NCI-H774 (cell line): ENCODE measurements at regions not wholly inside any gene's neighbourhood (a gene's known extent, or its start where the extent isn't known, plus 50 kb on each side); places are given as distances from the start of the nearest gene placed in this dataset.

ENCODE experiments used
- DNase-seq: peaks from one replicate; lab custom pipeline; 2025; lab: John Stamatoyannopoulos, UW

DNA sequence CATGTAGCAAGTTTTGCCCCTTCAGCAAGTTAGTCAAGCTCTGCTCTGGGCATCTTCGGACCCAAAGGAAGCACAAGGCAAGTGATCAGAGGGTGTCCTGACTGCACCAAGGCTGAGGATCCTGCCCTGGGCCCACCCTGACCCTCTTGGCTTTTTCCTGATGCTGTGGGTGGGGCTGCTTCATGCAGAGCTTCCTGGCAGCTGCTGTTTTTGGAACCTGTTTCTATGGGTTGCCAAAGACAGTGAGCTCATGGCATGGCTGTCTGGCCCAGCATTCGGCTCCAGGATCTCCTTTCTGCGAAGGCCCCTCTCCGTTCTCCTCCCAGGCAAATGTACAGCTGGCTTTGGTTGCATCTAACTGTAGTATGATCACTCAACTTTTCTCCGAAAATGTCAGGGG, 497.9 kb downstream of the ARHGEF28 start:
- peak; percentile 32 for DNase-seq

DNA sequence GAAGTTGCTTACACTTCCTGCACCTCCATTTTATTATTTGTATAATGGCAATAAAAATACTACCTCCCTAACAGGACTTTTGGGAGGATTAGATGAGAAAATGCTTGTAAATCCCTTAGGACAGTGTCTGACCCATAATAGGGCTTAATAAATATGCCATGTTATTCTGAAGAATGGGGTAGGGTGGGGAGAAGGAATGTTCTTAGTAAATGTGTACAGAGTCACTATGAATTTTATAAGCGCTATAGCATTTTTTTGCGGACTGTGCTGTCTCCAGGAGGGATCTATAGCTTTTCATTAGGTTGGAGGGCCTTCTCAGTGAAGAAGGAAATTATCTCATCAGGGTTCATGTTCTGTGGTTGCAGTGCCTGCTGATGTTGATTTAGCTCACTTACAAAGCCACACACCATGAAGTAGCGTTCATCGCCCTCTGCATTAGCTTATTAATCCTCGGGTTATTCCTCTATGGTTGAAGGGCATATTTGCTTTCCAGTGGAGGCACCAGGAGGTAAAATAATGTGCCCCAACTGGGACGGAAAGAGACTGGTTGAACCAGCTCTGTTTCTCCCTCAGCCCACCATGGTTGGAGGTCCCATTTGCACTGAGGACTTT, 497.1 kb downstream of the ARHGEF28 start:
- peak; percentile 79 for DNase-seq

DNA sequence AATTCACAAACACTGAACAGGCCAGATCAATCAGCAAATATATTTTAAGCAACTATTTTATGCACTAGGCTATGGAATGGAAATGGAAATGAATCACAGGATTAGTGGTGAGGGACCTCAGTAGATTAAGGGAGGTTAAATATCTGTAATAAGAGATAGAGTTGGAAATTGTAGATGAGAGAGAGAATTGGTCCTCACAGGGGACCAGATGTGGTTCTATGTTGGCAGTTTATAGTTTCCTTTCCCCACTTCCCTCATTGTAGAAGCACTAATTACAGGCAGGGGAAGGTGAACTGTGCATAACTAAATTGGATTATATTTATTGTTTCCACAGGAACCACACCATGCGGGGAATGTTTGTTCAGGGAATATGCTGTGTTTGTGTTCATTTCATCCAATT, 496.2 kb downstream of the ARHGEF28 start:
- DNase-seq: no peak

DNA sequence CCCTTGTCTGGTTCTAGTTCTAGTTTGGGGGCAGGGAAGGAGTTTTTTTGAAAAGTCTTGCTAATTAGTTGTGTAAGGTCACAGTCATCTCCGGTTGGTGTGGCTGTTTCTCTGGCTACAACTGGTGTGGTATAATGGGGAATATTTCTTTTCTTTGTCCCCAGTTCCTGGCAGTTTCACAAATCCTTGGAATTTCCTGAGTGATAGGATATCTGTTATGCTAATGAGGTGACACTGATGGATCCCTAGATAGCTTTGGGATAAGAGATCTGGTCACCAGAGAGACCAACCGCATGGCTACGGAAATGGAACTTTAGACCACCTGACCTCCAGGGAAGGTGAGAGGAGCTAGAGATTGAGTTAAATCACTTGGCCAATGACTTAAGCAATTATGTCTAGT, 494.6 kb downstream of the ARHGEF28 start:
- no peak for DNase-seq

DNA sequence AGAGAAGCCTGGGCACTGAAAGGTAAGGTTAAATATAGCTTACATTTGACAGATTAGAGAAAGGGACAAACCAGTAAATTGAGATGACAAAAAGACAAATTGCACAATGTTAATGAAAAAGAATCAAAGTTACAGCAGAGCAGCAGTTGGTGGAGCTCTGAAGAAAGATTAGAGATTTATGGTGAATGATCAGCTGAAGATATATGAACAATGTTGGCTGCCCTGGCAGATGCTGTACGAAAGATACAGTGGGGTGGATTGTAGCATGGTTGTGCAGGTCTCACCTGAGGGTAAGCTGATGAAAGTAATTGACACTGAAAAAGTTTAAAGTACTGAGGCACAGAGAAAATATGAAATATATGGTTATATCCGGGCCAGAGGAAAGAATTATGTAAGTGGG, 492.1 kb downstream of the ARHGEF28 start:
- no peak for DNase-seq

DNA sequence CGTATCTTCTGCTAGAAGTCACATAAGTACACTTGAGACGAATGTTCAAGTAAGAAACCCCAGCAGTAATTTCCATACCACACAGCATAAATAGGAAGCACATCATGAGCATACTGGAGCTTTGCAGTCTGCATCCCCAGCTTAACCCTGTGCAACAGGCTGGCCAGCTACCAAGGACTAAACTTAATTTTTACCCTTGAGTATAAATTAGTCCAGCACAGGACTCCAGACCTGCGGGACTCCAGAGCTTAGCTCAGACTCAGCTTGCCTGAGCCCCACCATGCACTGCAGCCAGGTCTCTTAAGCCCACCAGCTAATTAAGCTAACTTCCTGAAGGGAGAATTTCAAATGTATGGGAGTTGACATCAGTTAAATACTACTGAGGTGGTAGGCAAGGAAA, 491.0 kb downstream of the ARHGEF28 start:
- DNase-seq: no peak

DNA sequence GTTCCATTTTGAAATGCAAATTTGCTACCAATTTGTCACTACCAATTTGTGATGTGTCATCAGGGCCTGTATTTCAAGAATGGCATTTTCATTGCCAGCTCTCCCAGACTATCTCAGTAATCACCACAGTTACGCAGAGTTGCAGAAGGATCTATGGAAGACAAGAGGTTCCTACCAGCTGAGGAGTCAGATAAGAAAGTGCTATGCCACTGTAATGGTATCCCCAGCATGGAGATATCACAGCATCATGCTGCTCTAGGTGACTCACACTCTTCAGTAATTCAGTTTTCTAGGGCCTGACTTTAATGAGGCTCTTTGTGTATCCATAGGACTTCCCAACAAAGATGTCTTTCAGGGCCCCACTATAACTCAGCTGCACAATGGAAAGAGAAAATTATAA, 490.3 kb downstream of the ARHGEF28 start:
- DNase-seq: no peak

DNA sequence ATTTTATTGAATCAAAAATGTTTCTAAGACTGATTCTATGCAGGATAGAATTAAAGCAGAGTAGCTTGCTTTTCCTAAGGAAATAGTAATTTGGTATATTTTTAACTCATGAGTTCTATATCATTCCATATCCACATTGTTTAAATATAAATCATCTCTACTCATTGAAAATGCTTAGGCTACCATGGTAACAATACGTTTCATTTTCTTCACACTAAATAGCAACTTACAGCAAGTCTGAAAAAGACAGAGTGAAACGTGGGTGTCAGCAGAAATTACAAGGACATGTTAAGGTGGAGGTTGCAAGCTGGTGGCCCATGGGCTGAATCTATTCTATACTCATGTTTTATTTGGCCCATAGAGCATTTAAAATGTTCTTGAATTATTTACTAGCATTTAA, 487.9 kb downstream of the ARHGEF28 start:
- DNase-seq: no peak

DNA sequence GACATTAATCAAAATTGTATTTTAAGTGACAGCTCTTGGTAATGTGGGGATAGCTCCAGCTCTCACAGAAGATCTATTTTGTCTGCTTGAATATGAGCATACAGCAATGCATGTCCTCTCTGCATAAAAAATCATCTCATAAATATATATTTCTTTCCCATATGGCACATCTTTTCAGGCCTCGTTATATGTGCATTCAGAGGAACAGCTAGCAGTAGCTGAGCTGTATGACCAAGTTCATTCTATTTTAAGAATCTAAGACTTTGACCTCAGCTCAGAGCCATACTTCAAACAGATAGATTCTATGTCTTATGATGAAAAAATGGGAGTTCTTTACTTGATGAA, 487.2 kb downstream of the ARHGEF28 start:
- no peak for DNase-seq

DNA sequence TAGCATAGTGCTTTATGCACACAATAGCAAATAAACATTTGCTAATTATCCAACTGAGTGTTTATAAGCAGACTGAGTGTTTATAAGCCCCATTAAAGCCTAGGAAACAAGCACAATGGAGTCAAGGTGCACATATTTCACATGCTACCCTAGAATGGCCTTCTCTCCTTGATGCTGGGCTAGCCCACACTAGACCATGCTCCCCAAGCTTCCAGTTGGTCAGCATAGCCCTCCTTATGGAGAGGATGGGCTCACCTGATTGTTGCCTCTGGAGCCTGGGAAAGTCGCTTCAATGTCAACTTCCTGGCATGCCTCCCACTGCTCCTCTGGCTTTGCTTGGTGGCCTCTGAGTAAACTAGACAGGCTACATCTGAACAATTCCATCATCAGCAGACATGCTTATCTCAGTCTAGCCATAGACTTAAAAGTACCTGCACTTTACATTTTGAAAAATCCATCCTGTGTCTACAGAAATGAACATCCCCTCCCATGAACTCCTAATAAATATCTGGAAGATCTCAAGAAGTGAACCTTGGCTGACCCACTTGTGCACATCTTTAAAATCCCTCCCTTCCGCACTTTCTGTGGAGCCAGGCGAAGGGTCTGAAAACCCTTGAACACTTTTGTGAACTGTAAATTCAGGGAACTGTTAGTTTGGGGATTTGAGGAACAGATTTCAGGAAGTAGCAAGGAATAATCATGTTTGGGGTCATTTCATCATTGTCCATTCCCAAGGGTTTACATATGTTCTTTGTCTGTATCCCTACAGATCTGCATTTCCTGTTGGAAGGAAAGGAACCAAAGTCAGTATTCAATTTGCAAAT, 486.6 kb downstream of the ARHGEF28 start:
- DNase-seq: peak; percentile 77

DNA sequence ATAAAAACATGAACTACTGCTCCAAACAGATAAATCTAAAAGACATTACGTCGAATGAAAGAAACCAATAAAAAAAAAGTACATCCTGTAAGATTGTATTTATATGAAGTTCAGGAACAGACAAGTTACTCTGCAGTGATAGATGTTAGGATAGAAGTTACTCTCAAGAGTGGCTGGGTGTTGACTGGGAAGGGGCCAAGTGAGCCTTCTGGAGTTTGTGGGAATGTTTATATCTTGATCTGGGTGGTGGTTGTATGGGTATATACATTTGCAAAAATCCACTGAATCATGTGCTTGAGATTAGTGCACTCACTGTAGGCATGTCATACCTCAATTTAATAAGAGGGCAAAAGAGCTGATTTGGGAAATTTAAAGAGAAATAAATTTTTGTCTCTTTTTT, 485.8 kb downstream of the ARHGEF28 start:
- DNase-seq: no peak

DNA sequence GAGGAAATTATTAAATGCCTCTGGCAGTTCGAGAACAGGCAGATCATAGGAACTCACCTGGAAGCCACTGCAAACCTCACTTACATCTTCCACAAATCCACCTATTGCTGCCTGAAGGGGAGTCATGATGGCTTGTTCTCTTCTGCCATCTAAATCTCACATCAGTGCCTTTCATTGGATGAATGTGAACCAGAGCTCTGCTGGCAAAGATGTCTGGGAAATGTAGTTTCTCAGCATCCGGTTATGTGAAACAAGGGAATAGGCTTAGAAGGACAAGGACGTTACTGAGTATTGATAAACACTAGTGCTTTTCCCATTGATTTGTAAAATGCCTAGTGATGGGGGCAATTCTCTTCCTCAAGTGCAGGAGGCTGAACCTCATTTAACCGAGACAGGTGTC, 483.3 kb downstream of the ARHGEF28 start:
- DNase-seq: no peak

DNA sequence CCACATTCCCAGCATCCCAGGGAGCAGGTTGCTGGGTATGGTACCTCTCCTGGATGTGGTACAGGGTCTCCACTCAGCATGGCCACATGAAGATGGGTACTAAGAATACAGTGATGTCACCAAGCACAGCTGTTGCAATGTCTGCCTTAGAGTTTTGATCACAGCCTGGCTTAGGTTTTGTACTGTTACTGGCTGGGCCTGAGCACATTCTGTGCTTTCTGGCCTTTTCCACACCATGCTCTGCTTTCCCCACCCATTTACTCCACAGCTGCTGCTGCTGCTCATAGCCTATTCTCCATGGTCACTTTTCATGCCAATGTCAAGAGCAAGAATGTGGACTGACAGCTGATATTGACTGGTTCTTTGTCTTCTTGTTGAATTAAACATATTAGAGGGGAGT, 481.9 kb downstream of the ARHGEF28 start:
- no peak for DNase-seq

DNA sequence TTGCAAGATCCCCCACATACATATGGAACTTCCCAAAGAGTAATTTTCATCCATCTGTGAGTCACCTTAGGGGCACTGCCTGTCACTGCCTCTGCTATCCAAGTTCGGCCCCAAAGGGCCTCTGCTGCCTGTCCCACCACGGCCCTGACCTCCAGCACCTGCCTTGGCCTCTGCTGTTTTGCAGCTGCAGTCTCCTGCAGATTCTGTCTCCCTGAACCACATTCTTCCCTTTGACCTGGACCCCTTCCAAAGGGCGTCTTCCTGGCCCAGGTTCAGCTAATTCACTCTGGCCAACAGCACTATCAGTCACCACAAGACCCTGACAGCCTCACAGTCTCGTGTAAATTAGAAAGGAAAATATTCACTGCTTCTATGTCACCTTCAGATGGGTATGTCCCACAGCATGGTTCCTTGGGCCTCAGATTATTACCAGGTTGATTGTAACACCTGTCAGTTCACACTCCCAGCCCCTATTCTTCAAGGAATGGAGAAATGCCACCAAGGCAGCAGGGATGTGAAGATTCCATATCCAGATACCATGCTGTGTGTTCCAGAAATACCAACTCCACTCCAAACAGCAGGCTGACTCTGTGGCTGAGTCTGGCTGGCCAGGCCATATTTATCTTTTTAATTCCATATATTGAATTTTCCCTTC, 479.3 kb downstream of the ARHGEF28 start:
- no peak for DNase-seq

DNA sequence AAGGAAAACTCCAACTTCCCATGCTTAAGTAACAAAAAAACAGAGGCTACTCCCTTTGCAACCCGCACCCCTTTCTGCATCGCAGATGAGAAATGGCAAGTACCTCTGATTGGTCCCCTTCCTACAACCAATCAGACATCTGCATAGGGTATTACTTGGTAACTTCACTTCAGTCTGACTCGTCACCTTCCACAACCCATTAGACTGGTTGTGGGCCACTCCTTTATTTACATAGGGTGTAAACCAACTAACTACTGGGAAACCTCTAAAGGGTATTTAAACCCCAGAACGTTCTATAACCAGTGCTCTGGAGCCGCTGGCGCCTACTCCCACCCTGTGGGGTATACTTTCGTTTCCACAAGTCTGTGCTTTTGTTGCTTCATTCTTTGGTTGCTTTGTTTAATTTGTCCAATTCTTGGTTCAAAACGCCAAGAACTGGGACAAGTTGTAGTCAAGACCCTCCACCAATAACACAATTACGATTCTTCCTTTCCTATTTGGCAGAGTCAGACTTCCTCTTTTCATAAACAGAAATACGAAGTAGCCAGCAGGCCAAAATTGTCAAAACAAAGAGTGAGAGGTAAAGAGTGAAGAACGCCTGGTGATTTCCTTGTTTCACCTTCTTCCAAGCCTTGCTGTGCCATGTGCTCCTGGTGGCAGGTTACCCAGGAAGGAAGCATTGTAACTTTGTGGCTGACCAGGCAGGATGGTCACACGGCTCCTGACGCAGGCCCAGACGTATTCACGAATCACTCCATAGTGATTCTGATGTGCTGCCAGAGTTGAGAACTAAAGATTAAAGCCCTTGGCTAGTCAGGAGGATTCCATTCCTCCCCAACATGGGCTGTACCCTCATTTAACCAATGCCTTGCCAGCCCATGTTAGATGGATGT, 477.4 kb downstream of the ARHGEF28 start:
- DNase-seq: no peak

DNA sequence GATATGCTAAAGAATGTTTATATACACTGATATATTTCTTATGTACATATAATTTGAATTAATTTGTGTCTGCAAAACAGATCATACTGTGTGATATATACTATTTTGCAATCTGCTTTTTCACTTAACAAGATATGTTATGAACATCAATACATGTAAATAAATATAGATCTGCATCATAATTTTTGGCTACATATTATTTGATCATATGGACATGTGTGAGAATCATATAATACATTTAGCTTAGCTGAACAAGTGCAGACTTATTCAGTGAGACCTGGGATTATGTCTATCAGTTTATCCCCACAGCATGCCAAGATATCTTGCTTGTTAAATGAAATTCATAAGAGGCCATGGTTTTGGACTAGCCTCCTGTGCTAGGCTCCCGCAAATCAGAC, 474.3 kb downstream of the ARHGEF28 start:
- DNase-seq: no peak

DNA sequence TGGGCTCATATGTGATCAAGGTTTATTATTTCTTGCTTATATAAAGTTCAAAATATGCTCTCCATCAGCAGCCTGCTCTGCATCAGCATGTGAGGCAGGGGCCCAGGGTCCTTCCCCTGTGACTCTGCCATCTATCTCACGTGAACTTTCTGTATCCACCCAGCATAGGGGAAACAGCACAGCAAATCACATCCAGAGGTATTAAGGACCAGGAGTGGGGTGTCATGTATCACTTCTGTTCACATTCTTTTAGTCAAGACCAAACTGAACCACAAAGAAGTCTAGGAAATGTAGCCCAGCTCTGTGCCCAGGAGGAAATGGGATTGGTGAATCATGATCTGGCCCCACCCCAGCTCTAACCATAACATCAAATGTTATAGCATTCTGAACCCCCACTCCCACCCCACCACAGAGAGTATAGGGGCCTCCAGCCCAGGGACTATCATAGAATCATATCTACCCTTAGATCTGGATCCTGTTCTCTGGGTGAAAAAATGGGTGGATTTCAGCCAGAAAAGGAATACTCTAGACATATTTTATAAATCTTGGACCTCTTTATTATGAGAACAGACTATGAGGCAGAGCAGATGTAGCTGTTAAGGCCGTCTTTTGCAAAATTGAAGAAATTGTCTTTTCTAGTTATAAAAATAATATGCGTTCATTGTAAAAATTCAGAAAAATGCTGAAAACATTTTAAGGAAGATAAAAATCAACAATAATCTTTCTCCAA, 473.7 kb downstream of the ARHGEF28 start:
- DNase-seq: no peak

DNA sequence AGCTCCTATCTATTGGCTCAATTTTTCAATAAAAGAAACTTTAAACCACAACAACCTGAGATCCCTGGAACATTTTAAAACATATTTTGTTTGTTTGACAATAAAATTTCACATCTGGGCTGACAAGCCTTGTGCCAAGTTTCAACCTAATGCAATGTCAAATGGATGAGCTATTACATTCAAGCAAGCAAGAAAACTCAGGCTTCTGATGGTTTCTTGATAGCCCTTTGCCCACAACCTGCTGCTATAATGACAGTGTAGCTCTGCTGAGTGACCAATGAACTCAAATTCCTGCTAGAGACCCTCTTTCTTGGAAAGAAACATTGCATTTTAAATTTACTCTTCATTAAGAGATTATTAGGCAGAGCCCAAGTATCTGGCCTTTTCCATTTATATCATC, 472.9 kb downstream of the ARHGEF28 start:
- DNase-seq: no peak

DNA sequence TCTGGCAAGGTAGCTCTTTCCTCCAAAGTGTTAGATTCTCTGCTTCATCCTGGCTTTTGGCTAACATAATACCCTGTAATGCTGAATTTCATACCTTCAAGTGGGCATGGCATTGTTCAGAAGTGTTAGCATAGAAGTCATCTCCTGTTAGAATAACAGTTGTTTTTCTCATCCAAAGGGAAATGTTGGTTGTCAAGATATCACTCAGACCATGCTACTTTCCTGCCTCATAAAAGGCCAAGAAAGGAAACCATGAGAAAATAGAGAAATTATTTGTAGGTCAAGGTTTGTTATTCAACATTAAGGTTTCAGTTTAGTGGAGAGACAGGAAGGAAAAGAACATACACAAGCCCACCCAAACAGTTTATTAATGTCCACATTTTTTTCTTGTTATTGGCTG, 472.5 kb downstream of the ARHGEF28 start:
- no peak for DNase-seq

DNA sequence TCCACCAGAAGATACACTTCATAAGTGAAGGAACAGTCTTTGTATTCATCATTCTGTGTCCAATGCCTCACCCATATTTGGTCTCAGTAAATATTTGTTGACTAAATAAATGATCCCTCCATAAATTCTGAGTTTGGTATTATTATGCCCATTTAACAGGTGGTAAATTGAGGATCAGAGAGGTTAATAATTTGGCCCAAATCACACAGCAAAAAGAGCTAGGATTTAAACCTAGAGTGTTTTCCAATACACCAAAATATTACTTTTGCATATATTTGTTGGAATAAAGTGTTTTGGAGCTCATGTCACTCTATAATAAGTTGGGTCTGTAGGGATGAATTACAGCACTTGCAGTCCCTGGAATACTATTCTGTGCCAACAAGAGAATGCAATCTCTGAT, 470.3 kb downstream of the ARHGEF28 start:
- no peak for DNase-seq

DNA sequence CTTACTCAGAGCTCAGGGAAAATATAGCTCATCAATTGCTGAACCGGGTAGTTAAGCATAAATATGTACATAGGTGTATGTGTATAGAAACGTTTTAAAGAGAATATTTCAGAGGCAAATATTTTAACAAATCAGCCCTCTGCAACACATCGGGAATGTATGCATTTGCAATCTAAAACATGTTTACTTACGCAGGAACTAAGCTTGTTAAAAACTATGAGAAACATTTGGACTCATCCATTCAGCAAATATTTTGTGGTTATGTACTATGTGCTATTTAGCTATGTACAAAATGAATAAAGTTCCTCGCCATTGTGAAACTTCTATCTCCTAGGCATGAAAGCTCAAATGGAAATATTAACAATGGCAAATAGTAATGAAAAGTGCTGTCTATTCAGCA, 469.9 kb downstream of the ARHGEF28 start:
- DNase-seq: no peak

DNA sequence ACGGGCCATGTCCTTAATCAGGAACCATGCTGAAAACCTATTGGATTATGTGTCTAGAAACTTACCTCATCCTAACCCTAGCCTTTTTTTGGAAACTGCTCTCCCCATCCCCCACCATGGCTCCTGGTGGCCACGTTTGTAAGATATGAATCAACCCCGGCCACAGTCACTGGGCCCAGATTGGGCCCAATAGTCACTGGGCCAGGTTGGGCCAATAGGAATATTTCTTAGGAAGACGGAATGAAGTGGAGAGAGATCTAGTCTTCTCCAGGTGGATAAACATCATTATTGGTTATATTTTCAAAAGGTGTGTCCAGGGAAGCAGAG, 468.7 kb downstream of the ARHGEF28 start:
- DNase-seq: no peak
